DND-41 (cell line): ENCODE measurements at regions not wholly inside any gene's neighbourhood (a gene's known extent, or its start where the extent isn't known, plus 50 kb on each side); places are given as distances from the start of the nearest gene placed in this dataset.

Source experiments
- ATAC-seq: fragments of 200-7000 bp; cut with Tn5 transposase; 3 replicates; pipeline ENCODE4 v1.9.1; 2021; ENCODE audit warnings: low read depth; ENCODE audit not compliant: insufficient read depth
- DNase-seq: peaks from one replicate; pipeline ENCODE4 v3.0.0-alpha.2; 2020
- H2AFZ ChIP-seq: 2 replicates; pipeline ENCODE4 v1.6.0; 2012; ENCODE audit warnings: low read depth, low read length
- H3K27ac ChIP-seq: 2 replicates; pipeline ENCODE4 v1.5.1; 2012; ENCODE audit warnings: low read length, inconsistent platforms
- H3K27me3 ChIP-seq: fragments of 200-600 bp; sonication (generic); 2 replicates; pipeline ENCODE4 v1.6.0; 2012; ENCODE audit warnings: low read length, mild to moderate bottlenecking, inconsistent platforms; ENCODE audit not compliant: insufficient read depth, poor library complexity
- H3K36me3 ChIP-seq: 2 replicates; pipeline ENCODE4 v1.5.1; 2012; ENCODE audit warnings: low read length, inconsistent platforms; ENCODE audit not compliant: insufficient read depth
- H3K4me1 ChIP-seq: 2 replicates; pipeline ENCODE4 v1.5.1; 2012; ENCODE audit warnings: mild to moderate bottlenecking, low read length; ENCODE audit not compliant: insufficient read depth
- H3K4me2 ChIP-seq: 2 replicates; pipeline ENCODE4 v1.6.0; 2012; ENCODE audit warnings: mild to moderate bottlenecking, moderate library complexity, low read length, inconsistent platforms; ENCODE audit not compliant: insufficient read depth
- H3K4me3 ChIP-seq, 2 experiments: fragments of 200-600 bp in 1 of 2; shearing (Covaris generic) in 1 of 2; 2 replicates each; pipeline ENCODE4 v1.5.1; 2012 to 2016; ENCODE audit warnings: inconsistent platforms in 2 of 2, low read length in 2 of 2, mild to moderate bottlenecking in 2 of 2, low read depth in 1 of 2, moderate library complexity in 1 of 2
- H3K79me2 ChIP-seq: 2 replicates; pipeline ENCODE4 v1.6.0; 2012; ENCODE audit warnings: low read length, inconsistent platforms; ENCODE audit not compliant: insufficient read depth
- H3K9ac ChIP-seq: 2 replicates; pipeline ENCODE4 v1.6.0; 2012; ENCODE audit warnings: low read depth, mild to moderate bottlenecking, inconsistent platforms, low read length, moderate library complexity
- H3K9me3 ChIP-seq: 2 replicates; pipeline ENCODE4 v1.5.1; 2012; ENCODE audit warnings: low read length, moderate library complexity, mild to moderate bottlenecking, inconsistent platforms; ENCODE audit not compliant: insufficient read depth, severe bottlenecking
- H4K20me1 ChIP-seq: 2 replicates; pipeline ENCODE4 v1.6.0; 2012; ENCODE audit warnings: low read length; ENCODE audit not compliant: insufficient read depth
- CTCF ChIP-seq: IDR thresholded peaks from 2 replicates; pipeline ENCODE4 v1.5.1; 2012; ENCODE audit warnings: borderline replicate concordance, low read length, moderate library complexity, mild to moderate bottlenecking; ENCODE audit not compliant: poor library complexity, severe bottlenecking; ENCODE audit errors: extremely low read depth
- EZH2 ChIP-seq: IDR thresholded peaks from 3 replicates; pipeline ENCODE4 v1.6.1; 2012; ENCODE audit warnings: borderline replicate concordance, low read depth, mild to moderate bottlenecking, moderate library complexity, low read length, inconsistent platforms; ENCODE audit not compliant: severe bottlenecking

GRCh38 chr2:7963787-7964186, 718.1 kb upstream of the ID2 start:
- Histone ChIP-seq H3K27ac (no peak overlapping the region), H3K36me3 (no peaks in the 10 kb centered on the region), H3K4me1 (no peaks in the 10 kb centered on the region), H3K4me3 (no peak overlapping the region), H3K4me2 (no peak overlapping the region), H3K9me3 (no peaks in the 10 kb centered on the region), H3K79me2 (no peaks in the 10 kb centered on the region), H3K9ac (no peak overlapping the region), H2AFZ (no peak overlapping the region), H4K20me1 (no peaks in the 10 kb centered on the region), H3K27me3 (no peaks in the 10 kb centered on the region)
- TF ChIP-seq CTCF = no peak
- no peak for TF ChIP-seq EZH2
- no peak for ATAC-seq
- no peak for DNase-seq

GRCh38 chr2:7966032-7966431, 715.8 kb upstream of the ID2 start:
- no peak overlapping the region for H2AFZ ChIP-seq
- no peak for ATAC-seq
- no peaks in the 10 kb centered on the region for H3K4me1 ChIP-seq
- DNase-seq = no peak
- no peaks in the 10 kb centered on the region for H3K79me2 ChIP-seq
- H3K36me3 ChIP-seq = no peaks in the 10 kb centered on the region
- H3K9ac ChIP-seq = no peak overlapping the region
- H3K27me3 ChIP-seq = no peaks in the 10 kb centered on the region
- no peak overlapping the region for H3K4me3 ChIP-seq
- H3K27ac ChIP-seq = no peak overlapping the region
- H4K20me1 ChIP-seq = no peaks in the 10 kb centered on the region
- TF ChIP-seq EZH2 (no peak), CTCF (no peak)
- H3K9me3 ChIP-seq = no peaks in the 10 kb centered on the region
- H3K4me2 ChIP-seq = no peak overlapping the region

GRCh38 chr2:7967707-7968405, 714.0 kb upstream of the ID2 start:
- Histone ChIP-seq H3K9ac (no peak overlapping the region), H2AFZ (no peak overlapping the region), H3K27ac (no peak overlapping the region), H3K9me3 (no peaks in the 10 kb centered on the region), H3K36me3 (no peaks in the 10 kb centered on the region), H3K27me3 (no peaks in the 10 kb centered on the region), H3K4me3 (no peak overlapping the region), H4K20me1 (no peaks in the 10 kb centered on the region), H3K4me1 (no peaks in the 10 kb centered on the region), H3K79me2 (no peaks in the 10 kb centered on the region), H3K4me2 (no peak overlapping the region)
- TF ChIP-seq CTCF (no peak), EZH2 (no peak)
- DNase-seq (no peak), ATAC-seq (no peak)
